H1 (cell line): ENCODE measurements at regions not wholly inside any gene's neighbourhood (a gene's known extent, or its start where the extent isn't known, plus 50 kb on each side); places are given as distances from the start of the nearest gene placed in this dataset.

Experiments used
- ASH2L ChIP-seq: fragments of 200-600, 300-600 bp; sonication (generic); IDR thresholded peaks from one replicate; pipeline ENCODE4 v1.7.1; 2017; ENCODE audit warnings: low read length
- HDAC6 ChIP-seq: IDR thresholded peaks from one replicate; pipeline ENCODE4 v1.7.1; 2012; ENCODE audit warnings: low read depth, mild to moderate bottlenecking, inconsistent platforms, low read length, moderate library complexity
- JUND ChIP-seq: IDR thresholded peaks from 2 replicates; pipeline ENCODE4 v1.6.1; 2011; ENCODE audit warnings: mild to moderate bottlenecking, improper control_type of control experiment, low read length
- NANOG ChIP-seq: IDR thresholded peaks from 2 replicates; pipeline ENCODE4 v1.6.1; 2011; ENCODE audit warnings: low read length, low read depth, mild to moderate bottlenecking, inconsistent platforms; ENCODE audit not compliant: insufficient read depth, poor library complexity, severe bottlenecking
- POLR2AphosphoS5 ChIP-seq: IDR thresholded peaks from 2 replicates; pipeline ENCODE4 v1.6.1; 2011; ENCODE audit warnings: low read depth, low read length
- POU5F1 ChIP-seq: IDR thresholded peaks from 2 replicates; pipeline ENCODE4 v1.6.1; 2011; ENCODE audit warnings: low read depth, mild to moderate bottlenecking, low read length, moderate library complexity
- SIN3A ChIP-seq, 2 experiments: IDR thresholded peaks in 1 of 2; conservative IDR thresholded peaks in 1 of 2; 2 replicates each; pipeline ENCODE4 v1.6.1; 2011 to 2012; ENCODE audit warnings: low read length in 2 of 2, improper control_type of control experiment in 1 of 2, low read depth in 1 of 2, mild to moderate bottlenecking in 1 of 2
- SP4 ChIP-seq: IDR thresholded peaks from 2 replicates; pipeline ENCODE4 v1.6.1; 2012; ENCODE audit warnings: low read length, inconsistent platforms
- TF ChIP-seq, protein P1 (sequence below): fragments of 300-600 bp; sonication (generic); IDR thresholded peaks from 2 replicates; pipeline ENCODE4 v1.7.1; 2012; ENCODE audit warnings: low read length, moderate library complexity, mild to moderate bottlenecking, inconsistent platforms; ENCODE audit not compliant: insufficient replicate concordance

DNA sequence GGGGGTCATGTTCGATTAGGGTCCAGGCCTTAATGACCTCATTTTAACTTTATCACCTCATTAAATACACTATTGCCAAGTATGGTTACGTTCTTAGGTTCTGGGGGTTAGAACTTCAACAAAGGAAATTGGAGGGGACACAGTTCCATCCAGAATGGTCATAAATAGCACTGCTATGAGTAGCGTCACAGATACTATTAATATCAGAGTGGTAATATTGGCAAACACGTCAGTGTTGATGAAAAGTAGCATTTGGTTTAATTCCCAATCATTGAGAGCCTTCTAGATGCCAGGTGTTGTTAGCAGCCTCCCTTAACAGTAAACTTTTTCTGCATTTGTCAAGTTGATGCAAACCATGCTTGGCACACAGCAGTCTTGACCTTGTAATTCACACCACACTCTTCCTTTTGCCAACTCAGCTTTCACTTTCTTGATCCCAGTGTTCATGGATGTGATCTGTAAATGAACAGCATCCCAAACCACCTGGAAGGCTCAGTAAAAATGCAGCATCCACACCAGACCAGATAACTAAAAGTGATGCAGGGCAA, 912.5 kb upstream of the TENM3 start (continued):
- TF ChIP-seq, protein P1, sequence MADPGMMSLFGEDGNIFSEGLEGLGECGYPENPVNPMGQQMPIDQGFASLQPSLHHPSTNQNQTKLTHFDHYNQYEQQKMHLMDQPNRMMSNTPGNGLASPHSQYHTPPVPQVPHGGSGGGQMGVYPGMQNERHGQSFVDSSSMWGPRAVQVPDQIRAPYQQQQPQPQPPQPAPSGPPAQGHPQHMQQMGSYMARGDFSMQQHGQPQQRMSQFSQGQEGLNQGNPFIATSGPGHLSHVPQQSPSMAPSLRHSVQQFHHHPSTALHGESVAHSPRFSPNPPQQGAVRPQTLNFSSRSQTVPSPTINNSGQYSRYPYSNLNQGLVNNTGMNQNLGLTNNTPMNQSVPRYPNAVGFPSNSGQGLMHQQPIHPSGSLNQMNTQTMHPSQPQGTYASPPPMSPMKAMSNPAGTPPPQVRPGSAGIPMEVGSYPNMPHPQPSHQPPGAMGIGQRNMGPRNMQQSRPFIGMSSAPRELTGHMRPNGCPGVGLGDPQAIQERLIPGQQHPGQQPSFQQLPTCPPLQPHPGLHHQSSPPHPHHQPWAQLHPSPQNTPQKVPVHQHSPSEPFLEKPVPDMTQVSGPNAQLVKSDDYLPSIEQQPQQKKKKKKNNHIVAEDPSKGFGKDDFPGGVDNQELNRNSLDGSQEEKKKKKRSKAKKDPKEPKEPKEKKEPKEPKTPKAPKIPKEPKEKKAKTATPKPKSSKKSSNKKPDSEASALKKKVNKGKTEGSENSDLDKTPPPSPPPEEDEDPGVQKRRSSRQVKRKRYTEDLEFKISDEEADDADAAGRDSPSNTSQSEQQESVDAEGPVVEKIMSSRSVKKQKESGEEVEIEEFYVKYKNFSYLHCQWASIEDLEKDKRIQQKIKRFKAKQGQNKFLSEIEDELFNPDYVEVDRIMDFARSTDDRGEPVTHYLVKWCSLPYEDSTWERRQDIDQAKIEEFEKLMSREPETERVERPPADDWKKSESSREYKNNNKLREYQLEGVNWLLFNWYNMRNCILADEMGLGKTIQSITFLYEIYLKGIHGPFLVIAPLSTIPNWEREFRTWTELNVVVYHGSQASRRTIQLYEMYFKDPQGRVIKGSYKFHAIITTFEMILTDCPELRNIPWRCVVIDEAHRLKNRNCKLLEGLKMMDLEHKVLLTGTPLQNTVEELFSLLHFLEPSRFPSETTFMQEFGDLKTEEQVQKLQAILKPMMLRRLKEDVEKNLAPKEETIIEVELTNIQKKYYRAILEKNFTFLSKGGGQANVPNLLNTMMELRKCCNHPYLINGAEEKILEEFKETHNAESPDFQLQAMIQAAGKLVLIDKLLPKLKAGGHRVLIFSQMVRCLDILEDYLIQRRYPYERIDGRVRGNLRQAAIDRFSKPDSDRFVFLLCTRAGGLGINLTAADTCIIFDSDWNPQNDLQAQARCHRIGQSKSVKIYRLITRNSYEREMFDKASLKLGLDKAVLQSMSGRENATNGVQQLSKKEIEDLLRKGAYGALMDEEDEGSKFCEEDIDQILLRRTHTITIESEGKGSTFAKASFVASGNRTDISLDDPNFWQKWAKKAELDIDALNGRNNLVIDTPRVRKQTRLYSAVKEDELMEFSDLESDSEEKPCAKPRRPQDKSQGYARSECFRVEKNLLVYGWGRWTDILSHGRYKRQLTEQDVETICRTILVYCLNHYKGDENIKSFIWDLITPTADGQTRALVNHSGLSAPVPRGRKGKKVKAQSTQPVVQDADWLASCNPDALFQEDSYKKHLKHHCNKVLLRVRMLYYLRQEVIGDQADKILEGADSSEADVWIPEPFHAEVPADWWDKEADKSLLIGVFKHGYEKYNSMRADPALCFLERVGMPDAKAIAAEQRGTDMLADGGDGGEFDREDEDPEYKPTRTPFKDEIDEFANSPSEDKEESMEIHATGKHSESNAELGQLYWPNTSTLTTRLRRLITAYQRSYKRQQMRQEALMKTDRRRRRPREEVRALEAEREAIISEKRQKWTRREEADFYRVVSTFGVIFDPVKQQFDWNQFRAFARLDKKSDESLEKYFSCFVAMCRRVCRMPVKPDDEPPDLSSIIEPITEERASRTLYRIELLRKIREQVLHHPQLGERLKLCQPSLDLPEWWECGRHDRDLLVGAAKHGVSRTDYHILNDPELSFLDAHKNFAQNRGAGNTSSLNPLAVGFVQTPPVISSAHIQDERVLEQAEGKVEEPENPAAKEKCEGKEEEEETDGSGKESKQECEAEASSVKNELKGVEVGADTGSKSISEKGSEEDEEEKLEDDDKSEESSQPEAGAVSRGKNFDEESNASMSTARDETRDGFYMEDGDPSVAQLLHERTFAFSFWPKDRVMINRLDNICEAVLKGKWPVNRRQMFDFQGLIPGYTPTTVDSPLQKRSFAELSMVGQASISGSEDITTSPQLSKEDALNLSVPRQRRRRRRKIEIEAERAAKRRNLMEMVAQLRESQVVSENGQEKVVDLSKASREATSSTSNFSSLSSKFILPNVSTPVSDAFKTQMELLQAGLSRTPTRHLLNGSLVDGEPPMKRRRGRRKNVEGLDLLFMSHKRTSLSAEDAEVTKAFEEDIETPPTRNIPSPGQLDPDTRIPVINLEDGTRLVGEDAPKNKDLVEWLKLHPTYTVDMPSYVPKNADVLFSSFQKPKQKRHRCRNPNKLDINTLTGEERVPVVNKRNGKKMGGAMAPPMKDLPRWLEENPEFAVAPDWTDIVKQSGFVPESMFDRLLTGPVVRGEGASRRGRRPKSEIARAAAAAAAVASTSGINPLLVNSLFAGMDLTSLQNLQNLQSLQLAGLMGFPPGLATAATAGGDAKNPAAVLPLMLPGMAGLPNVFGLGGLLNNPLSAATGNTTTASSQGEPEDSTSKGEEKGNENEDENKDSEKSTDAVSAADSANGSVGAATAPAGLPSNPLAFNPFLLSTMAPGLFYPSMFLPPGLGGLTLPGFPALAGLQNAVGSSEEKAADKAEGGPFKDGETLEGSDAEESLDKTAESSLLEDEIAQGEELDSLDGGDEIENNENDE = no peak
- no peak for TF ChIP-seq POLR2AphosphoS5
- no peak for TF ChIP-seq ASH2L
- TF ChIP-seq JUND = no peak
- no peak for TF ChIP-seq NANOG
- TF ChIP-seq SP4 = no peak
- no peak for TF ChIP-seq SIN3A (conservative IDR thresholded peaks at IDR 0.05 in 1 of 2, IDR thresholded peaks at IDR 0.05 in 1 of 2; ENCODE audit: low read depth in 1 of 2, low read length in 2 of 2)
- no peak for TF ChIP-seq HDAC6
- TF ChIP-seq POU5F1 = no peak
